Astrocyte (in vitro differentiated cells and primary cell): ENCODE measurements at regions not wholly inside any gene's neighbourhood (a gene's known extent, or its start where the extent isn't known, plus 50 kb on each side); places are given as distances from the start of the nearest gene placed in this dataset.

Source experiments
- DNase-seq: peaks from one replicate; pipeline ENCODE4 v3.0.0-alpha.2; 2010; ENCODE audit warnings: low read depth
- FAIRE-seq: peaks from 2 replicates; lab custom pipeline; 2011; peaks lifted over from hg19 to GRCh38; lab: Jason Lieb, UNC
- H2AFZ ChIP-seq: 2 replicates; pipeline ENCODE4 v1.6.0; 2012; ENCODE audit warnings: low read depth, low read length, inconsistent platforms
- H3K27ac ChIP-seq: 2 replicates; pipeline ENCODE4 v1.5.1; 2011; ENCODE audit warnings: low read depth, low read length, inconsistent platforms
- H3K27me3 ChIP-seq: 2 replicates; pipeline ENCODE4 v1.6.0; 2011; ENCODE audit warnings: low read length, inconsistent platforms; ENCODE audit not compliant: insufficient read depth
- H3K36me3 ChIP-seq: 2 replicates; pipeline ENCODE4 v1.5.1; 2011; ENCODE audit warnings: low read length, inconsistent platforms; ENCODE audit not compliant: insufficient read depth
- H3K4me1 ChIP-seq: 2 replicates; pipeline ENCODE4 v1.5.1; 2011; ENCODE audit warnings: low read length, inconsistent platforms; ENCODE audit not compliant: insufficient read depth
- H3K4me2 ChIP-seq: 2 replicates; pipeline ENCODE4 v1.6.0; 2012; ENCODE audit warnings: low read length, inconsistent platforms
- H3K4me3 ChIP-seq: 2 replicates; pipeline ENCODE4 v1.5.1; 2011; ENCODE audit warnings: low read depth, mild to moderate bottlenecking, low read length, inconsistent platforms; ENCODE audit not compliant: insufficient read depth
- H3K79me2 ChIP-seq: 2 replicates; pipeline ENCODE4 v1.6.0; 2012; ENCODE audit warnings: mild to moderate bottlenecking, low read length, inconsistent platforms; ENCODE audit not compliant: insufficient read depth
- H3K9ac ChIP-seq: 2 replicates; pipeline ENCODE4 v1.6.0; 2012; ENCODE audit warnings: mild to moderate bottlenecking, low read length, inconsistent platforms
- H3K9me3 ChIP-seq: 2 replicates; pipeline ENCODE4 v1.5.1; 2012; ENCODE audit warnings: low read depth, mild to moderate bottlenecking, low read length, inconsistent platforms; ENCODE audit not compliant: insufficient read depth
- H4K20me1 ChIP-seq: 2 replicates; pipeline ENCODE4 v1.6.0; 2012; ENCODE audit warnings: low read length, inconsistent platforms; ENCODE audit not compliant: insufficient read depth
- H3K27ac Mint-ChIP-seq: one replicate; pipeline ENCODE4 v1.8.0; 2021; ENCODE audit warnings: mild to moderate bottlenecking, mixed read lengths; ENCODE audit not compliant: unreplicated experiment
- H3K27me3 Mint-ChIP-seq: one replicate; pipeline ENCODE4 v1.8.0; 2021; ENCODE audit warnings: low read depth, mixed read lengths; ENCODE audit not compliant: unreplicated experiment
- H3K36me3 Mint-ChIP-seq: one replicate; pipeline ENCODE4 v1.8.0; 2021; ENCODE audit warnings: low read depth, mixed read lengths; ENCODE audit not compliant: unreplicated experiment
- H3K4me1 Mint-ChIP-seq: one replicate; pipeline ENCODE4 v1.8.0; 2021; ENCODE audit warnings: low read depth, mixed read lengths; ENCODE audit not compliant: unreplicated experiment
- H3K4me3 Mint-ChIP-seq: one replicate; pipeline ENCODE4 v1.8.0; 2021; ENCODE audit warnings: mild to moderate bottlenecking, moderate library complexity, mixed read lengths; ENCODE audit not compliant: unreplicated experiment
- H3K9me3 Mint-ChIP-seq: one replicate; pipeline ENCODE4 v1.8.0; 2021; ENCODE audit warnings: mild to moderate bottlenecking, mixed read lengths; ENCODE audit not compliant: unreplicated experiment
- CTCF ChIP-seq: IDR thresholded peaks from 2 replicates; pipeline ENCODE4 v1.5.1; 2011; ENCODE audit warnings: low read depth, mild to moderate bottlenecking, inconsistent platforms, low read length, moderate library complexity; ENCODE audit not compliant: insufficient read depth
- EZH2 ChIP-seq: IDR thresholded peaks from 2 replicates; pipeline ENCODE4 v1.6.1; 2012; ENCODE audit warnings: mild to moderate bottlenecking, low read length, inconsistent platforms; ENCODE audit not compliant: insufficient read depth

- Histone ChIP-seq H3K4me3 (no peak overlapping the region), H4K20me1 (no peaks in the 10 kb centered on the region), H3K9me3 (no peaks in the 10 kb centered on the region), H2AFZ (no peak overlapping the region), H3K27me3 (no peaks in the 10 kb centered on the region), H3K9ac (no peak overlapping the region), H3K36me3 (no peaks in the 10 kb centered on the region), H3K4me1 (no peaks in the 10 kb centered on the region), H3K79me2 (no peaks in the 10 kb centered on the region), H3K4me2 (no peak overlapping the region), H3K27ac (no peak overlapping the region)
- DNase-seq, result no peak
- no peak for FAIRE-seq
- Mint-ChIP-seq H3K27me3 (no peaks in the 10 kb centered on the region), H3K36me3 (no peaks in the 10 kb centered on the region), H3K4me1 (peaks cover 14% of the 10 kb centered on the region), H3K4me3 (no peak overlapping the region), H3K27ac (no peak overlapping the region), H3K9me3 (peaks cover 5% of the 10 kb centered on the region)
- no peak for TF ChIP-seq EZH2
- no peak for TF ChIP-seq CTCF
Measured at GRCh38 chr4:81723927-81724587, 252.3 kb upstream of the RASGEF1B start.

GRCh38 chr4:81723019-81723884 is 251.5 kb upstream of the RASGEF1B start:
- Histone ChIP-seq H3K27me3 (no peaks in the 10 kb centered on the region), H4K20me1 (no peaks in the 10 kb centered on the region), H3K4me2 (no peak overlapping the region), H3K4me3 (no peak overlapping the region), H3K79me2 (no peaks in the 10 kb centered on the region), H3K27ac (no peak overlapping the region), H3K9ac (no peak overlapping the region), H3K36me3 (no peaks in the 10 kb centered on the region), H2AFZ (no peak overlapping the region), H3K9me3 (no peaks in the 10 kb centered on the region), H3K4me1 (no peaks in the 10 kb centered on the region)
- Mint-ChIP-seq H3K4me3 (no peak overlapping the region), H3K4me1 (peaks cover 14% of the 10 kb centered on the region), H3K36me3 (no peaks in the 10 kb centered on the region), H3K9me3 (peaks cover 2% of the 10 kb centered on the region), H3K27ac (no peak overlapping the region), H3K27me3 (no peaks in the 10 kb centered on the region)
- TF ChIP-seq EZH2 (no peak), CTCF (no peak)
- DNase-seq (no peak), FAIRE-seq (no peak)
